Smooth muscle cell (in vitro differentiated cells): ENCODE measurements at regions not wholly inside any gene's neighbourhood (a gene's known extent, or its start where the extent isn't known, plus 50 kb on each side); places are given as distances from the start of the nearest gene placed in this dataset.

Source experiments
- DNase-seq: peaks from one replicate; lab custom pipeline; 2025; ENCODE audit not compliant: unreplicated experiment; lab: John Stamatoyannopoulos, UW
- H2AFZ ChIP-seq: fragments of 200-600 bp; sonication (generic); 2 replicates; pipeline ENCODE4 v1.6.0; 2016; ENCODE audit warnings: antibody characterized with exemption, low read depth, mild to moderate bottlenecking
- H3F3A ChIP-seq: fragments of 200-600 bp; sonication (generic); 2 replicates; pipeline ENCODE4 v1.6.0; 2017; ENCODE audit warnings: antibody characterized with exemption, low read depth
- H3K27ac ChIP-seq: fragments of 200-600 bp; sonication (generic); 2 replicates; pipeline ENCODE4 v1.5.1; 2016; ENCODE audit warnings: low read depth, mild to moderate bottlenecking
- H3K27me3 ChIP-seq: fragments of 200-600 bp; sonication (generic); 2 replicates; pipeline ENCODE4 v1.6.1; 2016; ENCODE audit warnings: low read depth, mild to moderate bottlenecking
- H3K36me3 ChIP-seq: fragments of 200-600 bp; sonication (generic); 2 replicates; pipeline ENCODE4 v1.5.1; 2016; ENCODE audit warnings: low read depth
- H3K4me1 ChIP-seq: fragments of 200-600 bp; sonication (generic); 2 replicates; pipeline ENCODE4 v1.5.1; 2016; ENCODE audit warnings: low read depth
- H3K4me2 ChIP-seq: fragments of 200-600 bp; sonication (generic); 2 replicates; pipeline ENCODE4 v1.6.0; 2016; ENCODE audit warnings: mild to moderate bottlenecking
- H3K4me3 ChIP-seq: fragments of 200-600 bp; sonication (generic); 2 replicates; pipeline ENCODE4 v1.5.1; 2016; ENCODE audit warnings: mild to moderate bottlenecking
- H3K79me2 ChIP-seq: fragments of 200-600 bp; sonication (generic); 2 replicates; pipeline ENCODE4 v1.6.0; 2016; ENCODE audit warnings: low read depth, mild to moderate bottlenecking
- H3K9ac ChIP-seq: fragments of 200-600 bp; sonication (generic); 2 replicates; pipeline ENCODE4 v1.6.0; 2016; ENCODE audit warnings: low read depth
- H3K9me3 ChIP-seq: fragments of 200-600 bp; sonication (generic); replicated peaks from 2 replicates; pipeline ENCODE4 v1.5.1; 2016; ENCODE audit warnings: low read depth
- H4K20me1 ChIP-seq: fragments of 200-600 bp; sonication (generic); 2 replicates; pipeline ENCODE4 v1.6.0; 2016; ENCODE audit warnings: low read depth
- WGBS: methylation state at CpG from one replicate; pipeline ENCODE4 v1.1.7; 2016; ENCODE audit warnings: low lambda C conversion rate; 5-methylcytosine and 5-hydroxymethylcytosine counted together
- TF ChIP-seq, protein P1 (sequence below): fragments of 200-600 bp; sonication (generic); IDR thresholded peaks from 2 replicates; pipeline ENCODE4 v1.5.1; 2017; ENCODE audit warnings: borderline replicate concordance, mild to moderate bottlenecking, antibody characterized with exemption; ENCODE audit not compliant: insufficient read depth, poor library complexity, severe bottlenecking

DNA sequence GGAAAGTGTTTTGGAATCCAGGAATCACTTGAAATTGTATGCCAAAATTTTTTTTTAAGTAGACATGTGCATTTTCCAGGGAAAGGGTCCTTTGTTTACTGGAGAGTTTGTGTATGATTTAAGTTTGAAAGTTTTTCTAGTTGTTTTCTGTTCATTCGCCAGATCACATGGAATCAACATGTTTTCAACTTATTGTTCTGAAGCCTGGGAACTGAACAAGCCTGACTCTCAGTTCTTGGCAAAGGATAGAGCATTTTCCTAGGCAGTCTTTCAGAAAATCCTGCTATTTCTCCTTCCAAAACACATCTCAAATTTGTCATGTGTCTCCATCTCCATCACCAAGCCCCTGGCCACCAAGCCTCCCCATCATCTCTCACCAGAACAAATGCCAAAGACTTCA, 374.8 kb downstream of the MAFB start:
- Histone ChIP-seq H2AFZ (no peak overlapping the region), H3K9me3 (no peaks in the 10 kb centered on the region), H3K27ac (no peak overlapping the region), H3K4me2 (no peak overlapping the region), H3K4me1 (no peaks in the 10 kb centered on the region), H3K79me2 (no peaks in the 10 kb centered on the region), H3K36me3 (no peaks in the 10 kb centered on the region), H3K27me3 (no peaks in the 10 kb centered on the region), H4K20me1 (no peaks in the 10 kb centered on the region), H3K9ac (no peak overlapping the region), H3F3A (no peaks in the 10 kb centered on the region), H3K4me3 (no peak overlapping the region)
- TF ChIP-seq, protein P1, sequence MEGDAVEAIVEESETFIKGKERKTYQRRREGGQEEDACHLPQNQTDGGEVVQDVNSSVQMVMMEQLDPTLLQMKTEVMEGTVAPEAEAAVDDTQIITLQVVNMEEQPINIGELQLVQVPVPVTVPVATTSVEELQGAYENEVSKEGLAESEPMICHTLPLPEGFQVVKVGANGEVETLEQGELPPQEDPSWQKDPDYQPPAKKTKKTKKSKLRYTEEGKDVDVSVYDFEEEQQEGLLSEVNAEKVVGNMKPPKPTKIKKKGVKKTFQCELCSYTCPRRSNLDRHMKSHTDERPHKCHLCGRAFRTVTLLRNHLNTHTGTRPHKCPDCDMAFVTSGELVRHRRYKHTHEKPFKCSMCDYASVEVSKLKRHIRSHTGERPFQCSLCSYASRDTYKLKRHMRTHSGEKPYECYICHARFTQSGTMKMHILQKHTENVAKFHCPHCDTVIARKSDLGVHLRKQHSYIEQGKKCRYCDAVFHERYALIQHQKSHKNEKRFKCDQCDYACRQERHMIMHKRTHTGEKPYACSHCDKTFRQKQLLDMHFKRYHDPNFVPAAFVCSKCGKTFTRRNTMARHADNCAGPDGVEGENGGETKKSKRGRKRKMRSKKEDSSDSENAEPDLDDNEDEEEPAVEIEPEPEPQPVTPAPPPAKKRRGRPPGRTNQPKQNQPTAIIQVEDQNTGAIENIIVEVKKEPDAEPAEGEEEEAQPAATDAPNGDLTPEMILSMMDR = no peak
- 95% methylated on average over 1 of the region's 1 CpG for WGBS
- no peak for DNase-seq

DNA sequence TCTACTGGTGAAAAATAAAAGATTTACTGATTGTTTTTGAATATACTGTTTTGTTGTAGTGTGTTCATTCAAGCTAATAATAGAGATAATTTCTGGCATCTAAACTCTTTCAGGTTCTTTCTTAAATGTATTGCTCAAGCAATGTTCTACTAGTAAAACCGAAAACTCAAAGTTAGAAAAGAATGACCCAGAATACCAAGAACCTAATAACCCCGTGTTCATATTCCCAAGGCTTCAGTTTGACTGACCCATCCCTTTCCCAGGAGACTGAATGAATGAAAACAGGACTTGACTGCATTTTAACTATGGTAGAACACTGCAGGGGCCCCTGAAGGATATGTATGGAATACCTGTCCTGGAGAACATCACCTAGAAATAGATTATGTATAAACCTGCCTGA, 375.3 kb downstream of the MAFB start:
- Histone ChIP-seq H3K27ac (no peak overlapping the region), H3K4me1 (no peaks in the 10 kb centered on the region), H3F3A (no peaks in the 10 kb centered on the region), H3K9me3 (no peaks in the 10 kb centered on the region), H4K20me1 (no peaks in the 10 kb centered on the region), H3K4me3 (no peak overlapping the region), H3K79me2 (no peaks in the 10 kb centered on the region), H3K9ac (no peak overlapping the region), H3K27me3 (no peaks in the 10 kb centered on the region), H2AFZ (no peak overlapping the region), H3K36me3 (no peaks in the 10 kb centered on the region), H3K4me2 (no peak overlapping the region)
- WGBS = 95% methylated on average over 2 of the region's 2 CpGs
- TF ChIP-seq, protein P1 = no peak
- DNase-seq = no peak

DNA sequence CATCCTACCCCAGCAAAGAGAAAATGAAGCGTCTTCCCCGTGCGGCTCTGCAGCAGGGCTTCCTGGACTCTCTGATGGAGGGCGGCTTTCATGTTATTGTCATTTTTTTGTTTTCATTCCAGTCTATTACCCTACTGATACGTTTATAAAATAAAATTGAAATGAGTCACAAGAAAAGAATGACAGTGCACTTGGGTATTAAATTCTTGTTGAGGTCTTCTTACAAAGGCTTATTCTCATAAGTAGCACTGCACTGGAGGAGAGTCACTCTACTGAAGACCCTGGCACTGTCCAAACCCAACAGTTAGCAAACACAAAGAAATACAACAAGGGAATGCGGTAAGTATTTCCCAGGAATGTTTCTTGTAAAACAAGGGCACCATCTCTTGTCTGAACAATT, 379.3 kb downstream of the MAFB start:
- no peaks in the 10 kb centered on the region for H3K36me3 ChIP-seq
- no peak overlapping the region for H3K27ac ChIP-seq
- no peaks in the 10 kb centered on the region for H3K4me1 ChIP-seq
- H3F3A ChIP-seq = no peaks in the 10 kb centered on the region
- 95% methylated on average over 6 of the region's 6 CpGs for WGBS
- TF ChIP-seq, protein P1 = no peak
- H4K20me1 ChIP-seq = no peaks in the 10 kb centered on the region
- no peak for DNase-seq
- H3K79me2 ChIP-seq = no peaks in the 10 kb centered on the region
- no peak overlapping the region for H3K4me3 ChIP-seq
- no peak overlapping the region for H3K9ac ChIP-seq
- no peak overlapping the region for H2AFZ ChIP-seq
- no peaks in the 10 kb centered on the region for H3K27me3 ChIP-seq
- no peak overlapping the region for H3K4me2 ChIP-seq
- no peaks in the 10 kb centered on the region for H3K9me3 ChIP-seq

DNA sequence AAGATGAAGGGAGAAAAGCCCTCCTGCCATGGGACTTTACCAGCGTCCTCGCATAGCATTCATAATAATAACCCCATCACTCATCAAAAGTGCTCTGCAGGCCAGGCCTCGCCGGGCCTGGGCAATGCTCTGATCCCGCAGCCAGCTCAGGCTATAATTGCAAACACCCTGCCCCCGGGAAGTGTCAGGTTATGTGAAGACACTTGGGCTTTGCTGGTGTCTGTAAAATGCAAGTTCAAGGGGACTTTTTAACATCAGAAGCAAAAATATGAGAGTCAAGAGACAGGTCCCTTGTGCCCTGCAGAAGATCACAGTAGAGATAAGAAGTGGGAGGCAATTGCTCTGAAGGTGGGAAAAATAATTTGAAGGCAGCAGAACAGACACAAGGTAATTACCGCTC, 381.0 kb downstream of the MAFB start:
- DNase-seq = no peak
- no peak overlapping the region for H2AFZ ChIP-seq
- no peaks in the 10 kb centered on the region for H3K4me1 ChIP-seq
- H3K27me3 ChIP-seq = no peaks in the 10 kb centered on the region
- no peak overlapping the region for H3K27ac ChIP-seq
- no peak overlapping the region for H3K4me3 ChIP-seq
- H3K36me3 ChIP-seq = no peaks in the 10 kb centered on the region
- no peaks in the 10 kb centered on the region for H3K79me2 ChIP-seq
- 39% methylated on average over 7 of the region's 7 CpGs for WGBS
- H3K9me3 ChIP-seq = no peaks in the 10 kb centered on the region
- no peak overlapping the region for H3K9ac ChIP-seq
- no peaks in the 10 kb centered on the region for H4K20me1 ChIP-seq
- H3F3A ChIP-seq = no peaks in the 10 kb centered on the region
- TF ChIP-seq, protein P1 = no peak
- no peak overlapping the region for H3K4me2 ChIP-seq
